Kidney epithelial cell (primary cell): ENCODE measurements at regions not wholly inside any gene's neighbourhood (a gene's known extent, or its start where the extent isn't known, plus 50 kb on each side); places are given as distances from the start of the nearest gene placed in this dataset.

Experiments used
- DNase-seq: peaks from one replicate; pipeline ENCODE4 v3.0.0-alpha.2; 2010; ENCODE audit warnings: low read depth
- H3K27me3 ChIP-seq: 2 replicates; pipeline ENCODE4 v1.6.0; 2011; ENCODE audit warnings: low read length; ENCODE audit not compliant: control insufficient read depth, insufficient read depth
- H3K36me3 ChIP-seq: 2 replicates; pipeline ENCODE4 v1.5.1; 2011; ENCODE audit warnings: low read length; ENCODE audit not compliant: control insufficient read depth, insufficient read depth
- H3K4me3 ChIP-seq: 2 replicates; pipeline ENCODE4 v1.5.1; 2011; ENCODE audit warnings: low read depth, mild to moderate bottlenecking, control low read depth, low read length
- TF ChIP-seq, protein P1 (sequence below): IDR thresholded peaks from 2 replicates; pipeline ENCODE4 v1.5.1; 2011; ENCODE audit warnings: mild to moderate bottlenecking, moderate library complexity, low read length, control low read depth, inconsistent platforms; ENCODE audit not compliant: insufficient read depth, poor library complexity, severe bottlenecking

DNA sequence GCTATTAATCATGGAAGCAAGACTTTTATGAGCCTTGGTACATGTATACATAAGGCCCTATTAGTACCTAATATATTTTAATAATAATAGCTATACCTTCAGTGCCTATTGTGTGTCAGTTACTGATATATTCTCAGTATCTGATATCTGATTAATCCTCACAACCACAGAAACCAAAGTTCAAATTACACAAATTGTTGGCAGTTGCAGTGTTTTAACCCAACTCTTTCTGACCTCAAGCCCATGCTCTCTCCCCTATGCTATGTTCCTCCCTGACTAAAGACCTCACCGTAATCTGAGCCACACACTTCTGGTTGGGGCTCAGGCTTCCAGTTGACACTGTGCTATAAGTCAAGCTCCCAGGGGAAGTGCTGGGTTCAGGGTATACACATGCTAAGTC lies 214.4 kb downstream of the SPTSSA start:
- no peak for DNase-seq
- Histone ChIP-seq H3K4me3 (no peak overlapping the region), H3K36me3 (no peaks in the 10 kb centered on the region), H3K27me3 (no peaks in the 10 kb centered on the region)
- TF ChIP-seq, protein P1, sequence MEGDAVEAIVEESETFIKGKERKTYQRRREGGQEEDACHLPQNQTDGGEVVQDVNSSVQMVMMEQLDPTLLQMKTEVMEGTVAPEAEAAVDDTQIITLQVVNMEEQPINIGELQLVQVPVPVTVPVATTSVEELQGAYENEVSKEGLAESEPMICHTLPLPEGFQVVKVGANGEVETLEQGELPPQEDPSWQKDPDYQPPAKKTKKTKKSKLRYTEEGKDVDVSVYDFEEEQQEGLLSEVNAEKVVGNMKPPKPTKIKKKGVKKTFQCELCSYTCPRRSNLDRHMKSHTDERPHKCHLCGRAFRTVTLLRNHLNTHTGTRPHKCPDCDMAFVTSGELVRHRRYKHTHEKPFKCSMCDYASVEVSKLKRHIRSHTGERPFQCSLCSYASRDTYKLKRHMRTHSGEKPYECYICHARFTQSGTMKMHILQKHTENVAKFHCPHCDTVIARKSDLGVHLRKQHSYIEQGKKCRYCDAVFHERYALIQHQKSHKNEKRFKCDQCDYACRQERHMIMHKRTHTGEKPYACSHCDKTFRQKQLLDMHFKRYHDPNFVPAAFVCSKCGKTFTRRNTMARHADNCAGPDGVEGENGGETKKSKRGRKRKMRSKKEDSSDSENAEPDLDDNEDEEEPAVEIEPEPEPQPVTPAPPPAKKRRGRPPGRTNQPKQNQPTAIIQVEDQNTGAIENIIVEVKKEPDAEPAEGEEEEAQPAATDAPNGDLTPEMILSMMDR: no peak

DNA sequence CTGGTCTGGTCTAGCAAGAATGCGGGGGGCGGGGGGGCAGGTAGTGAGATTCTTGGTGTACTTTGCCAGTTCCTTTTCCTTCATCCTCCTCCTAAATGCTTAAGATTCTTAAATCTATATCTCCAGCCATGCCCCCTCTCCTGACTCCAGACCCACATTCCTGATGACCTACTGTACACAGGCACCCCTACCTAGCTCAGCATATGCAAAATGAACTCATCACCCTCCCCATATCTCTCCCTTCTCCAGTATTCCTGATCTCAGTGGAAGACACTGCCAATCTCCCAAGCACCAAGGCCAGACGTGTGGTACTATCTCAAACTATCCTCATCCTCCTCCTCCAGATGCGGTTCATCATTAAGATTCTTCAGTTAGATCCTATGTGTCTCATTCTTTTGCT lies 215.8 kb downstream of the SPTSSA start:
- no peaks in the 10 kb centered on the region for H3K27me3 ChIP-seq
- TF ChIP-seq, protein P1: no peak
- no peak overlapping the region for H3K4me3 ChIP-seq
- H3K36me3 ChIP-seq: no peaks in the 10 kb centered on the region
- DNase-seq: no peak

DNA sequence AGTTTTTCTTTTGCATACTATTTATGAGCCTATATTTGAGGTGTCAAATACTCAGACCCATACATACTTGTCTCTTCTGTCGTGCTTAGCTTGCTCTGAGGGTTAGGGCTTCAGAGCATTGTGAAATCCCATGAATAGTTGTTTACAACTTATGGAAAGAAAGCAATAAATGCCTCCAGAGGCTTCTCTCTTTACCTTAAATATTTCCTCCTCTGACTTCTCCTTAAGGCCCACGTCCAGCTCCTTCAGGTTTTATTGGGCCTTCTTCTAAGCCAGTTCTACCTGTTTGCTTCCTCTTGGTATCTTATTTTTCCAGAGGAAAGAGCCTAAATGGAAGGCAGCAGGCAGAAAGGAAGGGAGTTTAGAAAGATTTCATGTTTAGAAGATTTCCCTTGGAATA lies 218.6 kb downstream of the SPTSSA start:
- H3K36me3 ChIP-seq: no peaks in the 10 kb centered on the region
- H3K27me3 ChIP-seq: no peaks in the 10 kb centered on the region
- no peak for DNase-seq
- TF ChIP-seq, protein P1: no peak
- H3K4me3 ChIP-seq: no peak overlapping the region

DNA sequence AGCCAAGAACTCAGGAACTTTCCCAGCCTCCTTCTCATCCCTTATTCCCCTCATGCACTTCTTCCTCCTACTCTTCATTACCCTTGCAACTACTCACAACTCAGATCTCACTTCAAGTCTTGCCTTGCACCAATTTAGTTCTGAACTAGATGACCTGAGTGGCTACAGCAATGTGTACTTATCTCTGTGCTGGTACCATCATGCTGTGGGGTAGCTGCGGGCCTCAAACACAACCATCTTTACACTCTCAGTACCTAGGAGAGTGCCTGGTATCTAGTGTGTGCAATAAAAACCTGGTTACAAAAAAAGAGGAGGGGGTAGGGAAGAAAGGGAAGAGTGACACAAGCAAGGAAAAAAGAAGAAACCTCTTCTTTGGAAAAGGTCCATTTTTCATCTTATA lies 219.0 kb downstream of the SPTSSA start:
- no peaks in the 10 kb centered on the region for H3K36me3 ChIP-seq
- no peak overlapping the region for H3K4me3 ChIP-seq
- DNase-seq: no peak
- TF ChIP-seq, protein P1: no peak
- H3K27me3 ChIP-seq: no peaks in the 10 kb centered on the region

DNA sequence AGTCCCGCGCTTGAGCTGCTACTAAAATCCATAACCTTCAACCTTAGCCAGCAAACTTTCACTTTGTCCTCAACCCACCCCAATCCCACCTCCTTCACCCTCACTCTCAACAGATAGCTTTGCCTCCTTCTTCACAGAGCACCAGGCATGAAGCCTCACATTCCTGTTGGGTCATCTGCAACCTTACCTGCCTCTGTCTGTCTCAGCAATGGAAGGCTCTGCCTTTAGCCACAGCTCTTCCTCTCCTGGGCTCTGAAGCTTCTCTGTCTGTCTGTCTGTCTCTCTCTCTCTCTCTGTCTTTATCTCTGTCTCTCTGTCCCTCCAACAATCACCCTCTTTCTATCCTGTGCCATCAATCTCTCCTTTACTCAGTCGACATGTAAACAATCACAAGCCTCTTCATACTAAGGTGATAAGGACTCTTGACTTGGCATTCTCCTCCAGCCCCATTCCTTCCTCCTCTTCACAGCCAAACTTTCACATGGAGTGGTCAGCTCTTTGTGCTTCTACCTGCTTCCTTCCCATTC lies 220.8 kb downstream of the SPTSSA start:
- no peak for DNase-seq
- TF ChIP-seq, protein P1: no peak

DNA sequence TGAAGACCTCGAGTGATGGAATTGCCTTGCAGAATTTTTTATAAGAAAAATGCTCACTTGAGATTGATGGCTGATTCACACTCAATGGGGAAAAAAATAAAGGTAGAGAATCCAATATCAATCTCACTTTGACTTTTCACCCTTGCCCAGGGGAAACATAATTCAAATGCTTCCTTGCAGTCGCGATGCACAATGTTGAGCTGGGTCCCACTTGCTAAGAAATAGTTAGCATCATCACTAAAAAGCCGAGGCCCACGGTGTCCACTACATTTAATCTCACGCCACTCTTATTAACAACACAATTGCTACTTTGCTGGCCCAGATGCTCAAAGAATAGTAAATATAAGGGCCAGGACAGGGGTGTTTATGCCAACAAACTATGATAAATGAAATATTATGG lies 223.4 kb downstream of the SPTSSA start:
- Histone ChIP-seq H3K27me3 (no peaks in the 10 kb centered on the region), H3K36me3 (no peaks in the 10 kb centered on the region), H3K4me3 (no peak overlapping the region)
- no peak for DNase-seq
- TF ChIP-seq, protein P1: no peak

More for the DNA sequence above, 220.8 kb downstream of the SPTSSA start:
- no peak overlapping the region for H3K4me3 ChIP-seq
- no peaks in the 10 kb centered on the region for H3K36me3 ChIP-seq
- H3K27me3 ChIP-seq: no peaks in the 10 kb centered on the region
